CD4-positive, alpha-beta T cell treated with Interleukin-4 for 1 hour (primary cell): ENCODE measurements at regions not wholly inside any gene's neighbourhood (a gene's known extent, or its start where the extent isn't known, plus 50 kb on each side); places are given as distances from the start of the nearest gene placed in this dataset.
"Not testable (repeated sequence)": the region's sequence is repeated elsewhere in the genome, so short reads cannot be mapped to it uniquely, and the experiment has no call there.

Experiments used
- DNase-seq, 2 donors: peaks; one replicate each; pipeline ENCODE4 v3.0.0-alpha.2; 2020 to 2022

- no peak for DNase-seq
Measured at GRCh38 chr9:78879324-78880100, 582.6 kb downstream of the PSAT1 start.

- no peak for DNase-seq
Measured at GRCh38 chr9:78881295-78881694, 584.4 kb downstream of the PSAT1 start.

GRCh38 chr9:78882481-78882880, 585.6 kb downstream of the PSAT1 start:
- DNase-seq, result no peak

- no peak for DNase-seq
Measured at GRCh38 chr9:78884611-78885150, 587.8 kb downstream of the PSAT1 start.

- DNase-seq, result no peak
Measured at GRCh38 chr9:78892182-78892581, 595.3 kb downstream of the PSAT1 start.

GRCh38 chr9:78892769-78893168, 595.8 kb downstream of the PSAT1 start:
- no peak for DNase-seq

GRCh38 chr9:78893774-78894401, 597.0 kb downstream of the PSAT1 start:
- no peak for DNase-seq

- DNase-seq, result no peak
Measured at GRCh38 chr9:78896479-78896878, 599.6 kb downstream of the PSAT1 start.

GRCh38 chr9:78898234-78898633, 601.3 kb downstream of the PSAT1 start:
- no peak for DNase-seq

GRCh38 chr9:78899006-78899405, 602.1 kb downstream of the PSAT1 start:
- DNase-seq, result no peak

GRCh38 chr9:78900500-78900899, 603.6 kb downstream of the PSAT1 start:
- no peak for DNase-seq

- DNase-seq, result no peak
Measured at GRCh38 chr9:78902051-78902450, 605.1 kb downstream of the PSAT1 start.

- DNase-seq, result no peak
Measured at GRCh38 chr9:78903581-78903980, 606.7 kb downstream of the PSAT1 start.

GRCh38 chr9:78904686-78905085, 607.8 kb downstream of the PSAT1 start:
- no peak for DNase-seq

- DNase-seq, result no peak
Measured at GRCh38 chr9:78905387-78905786, 608.5 kb downstream of the PSAT1 start.

GRCh38 chr9:78905986-78906755, 609.2 kb downstream of the PSAT1 start:
- DNase-seq, result no peak

GRCh38 chr9:78909566-78909965, 612.6 kb downstream of the PSAT1 start:
- no peak for DNase-seq

GRCh38 chr9:78916884-78917283, 620.0 kb downstream of the PSAT1 start:
- not testable (repeated sequence) for DNase-seq

- no peak for DNase-seq
Measured at GRCh38 chr9:78918976-78919375, 622.1 kb downstream of the PSAT1 start.

GRCh38 chr9:78919701-78920100, 622.8 kb downstream of the PSAT1 start:
- no peak for DNase-seq

GRCh38 chr9:78921341-78921740, 624.4 kb downstream of the PSAT1 start:
- DNase-seq, result no peak

- DNase-seq, result no peak
Measured at GRCh38 chr9:78923966-78924659, 627.2 kb downstream of the PSAT1 start.
